HEK293T (cell line): ENCODE measurements at regions not wholly inside any gene's neighbourhood (a gene's known extent, or its start where the extent isn't known, plus 50 kb on each side); places are given as distances from the start of the nearest gene placed in this dataset.
A peak's percentile ranks its signal among the peaks of the same experiment; 100 is the strongest.

Experiments
- ARNT ChIP-seq: fragments of 450-650 bp; IDR thresholded peaks from 2 replicates; pipeline ENCODE4 v1.6.1; 2017; ENCODE audit warnings: mild to moderate bottlenecking
- ELF4 ChIP-seq: fragments of 450-650 bp; IDR thresholded peaks from 2 replicates; pipeline ENCODE4 v1.6.1; 2017; ENCODE audit warnings: antibody characterized with exemption
- FOXA1 ChIP-seq: fragments of 450-650 bp; IDR thresholded peaks from 2 replicates; pipeline ENCODE4 v1.6.1; 2016; ENCODE audit warnings: mild to moderate bottlenecking
- FOXM1 ChIP-seq: fragments of 450-650 bp; IDR thresholded peaks from 2 replicates; pipeline ENCODE4 v1.6.1; 2017; ENCODE audit warnings: mild to moderate bottlenecking, borderline replicate concordance
- TF ChIP-seq, protein P1 (sequence below): fragments of 450-650 bp; IDR thresholded peaks from 2 replicates; pipeline ENCODE4 v1.6.1; 2016

DNA sequence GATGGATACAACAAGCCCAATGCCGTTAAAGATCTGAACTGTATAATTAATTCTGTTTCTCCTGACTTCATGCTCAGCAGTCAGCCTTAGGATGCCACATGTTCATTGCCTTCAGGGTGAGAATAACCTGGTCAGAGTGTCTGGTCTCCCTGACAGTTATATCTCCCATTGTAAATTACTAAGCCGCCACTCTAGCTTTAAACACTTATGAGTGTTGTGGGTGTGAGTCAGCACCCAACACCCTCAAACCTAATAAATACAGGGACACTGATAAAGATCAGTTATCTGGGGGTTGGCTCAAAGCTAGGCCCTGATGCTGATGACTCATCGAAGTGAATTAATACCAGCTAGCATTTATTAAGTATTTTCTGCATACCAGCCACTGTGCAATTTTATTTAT is 64.9 kb upstream of the DYNLT3 start:
- TF ChIP-seq FOXA1 (no peak), ARNT (no peak), ELF4 (no peak), FOXM1 (no peak)
- TF ChIP-seq, protein P1, sequence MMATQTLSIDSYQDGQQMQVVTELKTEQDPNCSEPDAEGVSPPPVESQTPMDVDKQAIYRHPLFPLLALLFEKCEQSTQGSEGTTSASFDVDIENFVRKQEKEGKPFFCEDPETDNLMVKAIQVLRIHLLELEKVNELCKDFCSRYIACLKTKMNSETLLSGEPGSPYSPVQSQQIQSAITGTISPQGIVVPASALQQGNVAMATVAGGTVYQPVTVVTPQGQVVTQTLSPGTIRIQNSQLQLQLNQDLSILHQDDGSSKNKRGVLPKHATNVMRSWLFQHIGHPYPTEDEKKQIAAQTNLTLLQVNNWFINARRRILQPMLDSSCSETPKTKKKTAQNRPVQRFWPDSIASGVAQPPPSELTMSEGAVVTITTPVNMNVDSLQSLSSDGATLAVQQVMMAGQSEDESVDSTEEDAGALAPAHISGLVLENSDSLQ = peak; percentile 57
